ENCODE measurements at regions not wholly inside any gene's neighbourhood (a gene's known extent, or its start where the extent isn't known, plus 50 kb on each side); places are given as distances from the start of the nearest gene placed in this dataset.

GRCh38 chr6:41494212-41495110 is 51.7 kb upstream of the FOXP4 start:
- Histone ChIP-seq H3K9me2 (replicated peaks; ENCODE audit: control insufficient read depth, low read length) (no peaks in the 10 kb centered on the region), H3K27ac (ENCODE audit: low read depth, low read length) (no peak overlapping the region), H3K4me3 (ENCODE audit: low read length) (no peak overlapping the region), H3F3A (ENCODE audit: control insufficient read depth, insufficient read depth) (no peaks in the 10 kb centered on the region), H4K20me1 (ENCODE audit: control insufficient read depth, insufficient read depth, low read depth, low read length) (no peaks in the 10 kb centered on the region), H3K27me3 (ENCODE audit: control insufficient read depth, low read length) (peaks cover 43% of the 10 kb centered on the region), H3K4me2 (ENCODE audit: low read length) (no peak overlapping the region), H3K9me3 (ENCODE audit: control insufficient read depth, insufficient read depth, low read length) (no peaks in the 10 kb centered on the region), H3K4me1 (ENCODE audit: control insufficient read depth, low read length) (no peaks in the 10 kb centered on the region), H3K36me3 (ENCODE audit: control insufficient read depth, low read length) (no peaks in the 10 kb centered on the region), H3K79me2 (ENCODE audit: control insufficient read depth, low read length) (no peaks in the 10 kb centered on the region)
- TF ChIP-seq, protein P1, sequence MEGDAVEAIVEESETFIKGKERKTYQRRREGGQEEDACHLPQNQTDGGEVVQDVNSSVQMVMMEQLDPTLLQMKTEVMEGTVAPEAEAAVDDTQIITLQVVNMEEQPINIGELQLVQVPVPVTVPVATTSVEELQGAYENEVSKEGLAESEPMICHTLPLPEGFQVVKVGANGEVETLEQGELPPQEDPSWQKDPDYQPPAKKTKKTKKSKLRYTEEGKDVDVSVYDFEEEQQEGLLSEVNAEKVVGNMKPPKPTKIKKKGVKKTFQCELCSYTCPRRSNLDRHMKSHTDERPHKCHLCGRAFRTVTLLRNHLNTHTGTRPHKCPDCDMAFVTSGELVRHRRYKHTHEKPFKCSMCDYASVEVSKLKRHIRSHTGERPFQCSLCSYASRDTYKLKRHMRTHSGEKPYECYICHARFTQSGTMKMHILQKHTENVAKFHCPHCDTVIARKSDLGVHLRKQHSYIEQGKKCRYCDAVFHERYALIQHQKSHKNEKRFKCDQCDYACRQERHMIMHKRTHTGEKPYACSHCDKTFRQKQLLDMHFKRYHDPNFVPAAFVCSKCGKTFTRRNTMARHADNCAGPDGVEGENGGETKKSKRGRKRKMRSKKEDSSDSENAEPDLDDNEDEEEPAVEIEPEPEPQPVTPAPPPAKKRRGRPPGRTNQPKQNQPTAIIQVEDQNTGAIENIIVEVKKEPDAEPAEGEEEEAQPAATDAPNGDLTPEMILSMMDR (IDR thresholded peaks at IDR 0.05; ENCODE audit: low read depth, low read length, poor library complexity, severe bottlenecking) = no peak
- no peak for TF ChIP-seq EZH2phosphoT487 (IDR thresholded peaks at IDR 0.05; ENCODE audit: borderline replicate concordance, low read length)

All from DOHH2 (cell line).